Transverse colon (tissue), 4 donors: ENCODE measurements at regions not wholly inside any gene's neighbourhood (a gene's known extent, or its start where the extent isn't known, plus 50 kb on each side); places are given as distances from the start of the nearest gene placed in this dataset.

Experiments
- EP300 ChIP-seq: sonication (generic); formaldehyde crosslinking; IDR thresholded peaks from one replicate; pipeline ENCODE4 v1.6.1; 2017; ENCODE audit warnings: antibody characterized with exemption, low read depth
- POLR2A ChIP-seq: fragments of 450-650 bp; IDR thresholded peaks from one replicate; pipeline ENCODE4 v1.6.1; 2016; ENCODE audit warnings: antibody characterized with exemption, mild to moderate bottlenecking, moderate library complexity
- POLR2AphosphoS5 ChIP-seq, 3 donors: sonication (generic); formaldehyde crosslinking; IDR thresholded peaks; one replicate each; pipeline ENCODE4 v1.6.1; 2016; ENCODE audit warnings: antibody characterized with exemption in 3 of 3
- TF ChIP-seq, protein P1 (sequence below), 5 experiments: fragments of 200-600 bp in 3 of 5; fragments of 450-650 bp in 2 of 5; sonication (generic) in 3 of 5; IDR thresholded peaks; 1 replicate in 2 of 5; 2 replicates in 3 of 5; pipeline ENCODE4 v1.5.1; 2016 to 2017; ENCODE audit warnings: antibody characterized with exemption in 5 of 5, inconsistent platforms in 3 of 5, mild to moderate bottlenecking in 2 of 5, moderate library complexity in 1 of 5

DNA sequence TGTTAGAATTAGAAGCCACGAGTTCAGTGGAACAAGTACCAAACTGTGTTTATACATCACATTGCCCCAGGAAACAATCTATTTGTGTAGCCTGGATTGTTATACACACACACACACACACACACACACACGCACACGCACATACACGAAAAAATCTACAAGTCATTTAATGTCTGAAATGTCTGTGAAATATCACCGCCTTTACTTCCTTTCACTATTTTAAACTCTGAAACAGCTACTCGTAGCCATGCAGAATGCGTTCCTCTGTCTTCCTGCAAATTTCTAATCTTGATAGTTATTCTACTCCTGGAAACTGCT is 84.4 kb upstream of the SCAF8 start:
- TF ChIP-seq POLR2AphosphoS5 (IDR thresholded peaks at IDR 0.05), result no peak
- no peak for TF ChIP-seq POLR2A
- TF ChIP-seq, protein P1, sequence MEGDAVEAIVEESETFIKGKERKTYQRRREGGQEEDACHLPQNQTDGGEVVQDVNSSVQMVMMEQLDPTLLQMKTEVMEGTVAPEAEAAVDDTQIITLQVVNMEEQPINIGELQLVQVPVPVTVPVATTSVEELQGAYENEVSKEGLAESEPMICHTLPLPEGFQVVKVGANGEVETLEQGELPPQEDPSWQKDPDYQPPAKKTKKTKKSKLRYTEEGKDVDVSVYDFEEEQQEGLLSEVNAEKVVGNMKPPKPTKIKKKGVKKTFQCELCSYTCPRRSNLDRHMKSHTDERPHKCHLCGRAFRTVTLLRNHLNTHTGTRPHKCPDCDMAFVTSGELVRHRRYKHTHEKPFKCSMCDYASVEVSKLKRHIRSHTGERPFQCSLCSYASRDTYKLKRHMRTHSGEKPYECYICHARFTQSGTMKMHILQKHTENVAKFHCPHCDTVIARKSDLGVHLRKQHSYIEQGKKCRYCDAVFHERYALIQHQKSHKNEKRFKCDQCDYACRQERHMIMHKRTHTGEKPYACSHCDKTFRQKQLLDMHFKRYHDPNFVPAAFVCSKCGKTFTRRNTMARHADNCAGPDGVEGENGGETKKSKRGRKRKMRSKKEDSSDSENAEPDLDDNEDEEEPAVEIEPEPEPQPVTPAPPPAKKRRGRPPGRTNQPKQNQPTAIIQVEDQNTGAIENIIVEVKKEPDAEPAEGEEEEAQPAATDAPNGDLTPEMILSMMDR (IDR thresholded peaks at IDR 0.05), result no peak
- TF ChIP-seq EP300, result no peak
